Panc1 (cell line): ENCODE measurements at regions not wholly inside any gene's neighbourhood (a gene's known extent, or its start where the extent isn't known, plus 50 kb on each side); places are given as distances from the start of the nearest gene placed in this dataset.

Experiments used
- ATAC-seq: fragments of 200-7000 bp; cut with Tn5 transposase; 2 replicates; pipeline ENCODE4 v1.9.1; 2020; ENCODE audit warnings: mild to moderate bottlenecking, moderate library complexity
- BruUV-seq: library from RNA; stranded (reverse); fragments of 400-500 nt; replicated peaks from 2 replicates; lab custom pipeline; 2021; lab: Mats Ljungman, UMichigan
- CTCF ChIA-PET: fragments of 300-600 bp; sonication (Branson Sonifier 250); formaldehyde crosslinking; loops from one replicate; lab custom pipeline; 2022; ENCODE audit warnings: antibody characterized with exemption; lab: Charles Lee
- POLR2A ChIA-PET: fragments of 300-600 bp; sonication (Branson Sonifier 250); formaldehyde crosslinking; loops from one replicate; lab custom pipeline; 2022; ENCODE audit warnings: antibody characterized with exemption; lab: Charles Lee
- DNase-seq: peaks from one replicate; pipeline ENCODE4 v3.0.0-alpha.2; 2010; ENCODE audit warnings: low read depth, low spot score
- H3K27ac ChIP-seq: 2 replicates; pipeline ENCODE4 v1.5.1; 2011; ENCODE audit warnings: mild to moderate bottlenecking, low read length, inconsistent platforms
- H3K27me3 ChIP-seq: fragments of 200-500 bp; sonication (Bioruptor generic); 2 replicates; pipeline ENCODE4 v1.6.0; 2014; ENCODE audit warnings: low read length, inconsistent platforms; ENCODE audit not compliant: control insufficient read depth, insufficient read depth
- H3K36me3 ChIP-seq: fragments of 200-500 bp; sonication (Bioruptor generic); 2 replicates; pipeline ENCODE4 v1.5.1; 2014; ENCODE audit warnings: inconsistent platforms, mild to moderate bottlenecking, low read length, moderate library complexity; ENCODE audit not compliant: control insufficient read depth, insufficient read depth
- H3K4me1 ChIP-seq: 2 replicates; pipeline ENCODE4 v1.5.1; 2011; ENCODE audit warnings: inconsistent platforms, mild to moderate bottlenecking, low read length, moderate library complexity; ENCODE audit not compliant: control insufficient read depth, insufficient read depth
- H3K4me3 ChIP-seq, 2 experiments: 2 replicates each; pipeline ENCODE4 v1.5.1; 2011 to 2012; ENCODE audit warnings: low read depth in 2 of 2, low read length in 2 of 2, mild to moderate bottlenecking in 2 of 2, inconsistent platforms in 1 of 2, moderate library complexity in 1 of 2
- H3K9me3 ChIP-seq: fragments of 200-500 bp; sonication (Bioruptor generic); 2 replicates; pipeline ENCODE4 v1.5.1; 2014; ENCODE audit warnings: low read depth, mild to moderate bottlenecking, inconsistent platforms, low read length, moderate library complexity; ENCODE audit not compliant: control insufficient read depth, insufficient read depth
- CTCF ChIP-seq: fragments of 450-650 bp; IDR thresholded peaks from 2 replicates; pipeline ENCODE4 v1.5.1; 2017; ENCODE audit warnings: mild to moderate bottlenecking
- POLR2AphosphoS5 ChIP-seq: IDR thresholded peaks from 2 replicates; pipeline ENCODE4 v1.6.1; 2012; ENCODE audit warnings: mild to moderate bottlenecking, low read depth, low read length, moderate library complexity
- SIN3A ChIP-seq: IDR thresholded peaks from 2 replicates; pipeline ENCODE4 v1.6.1; 2012; ENCODE audit warnings: low read depth, mild to moderate bottlenecking, low read length, moderate library complexity, borderline replicate concordance; ENCODE audit not compliant: insufficient read depth
- TCF7L2 ChIP-seq: IDR thresholded peaks from 2 replicates; pipeline ENCODE4 v1.6.1; 2011; ENCODE audit warnings: mild to moderate bottlenecking, low read depth, low read length, inconsistent platforms
- in situ Hi-C: cut with HindIII; loops from 2 replicates; pipeline ENCODE4 v1.10.0; 2016; ENCODE audit warnings: low sequenced_read_pairs, low pct_unique_long_range_greater_than_20kb
- intact Hi-C: fragments of 100-400 bp; cut with micrococcal nuclease; formaldehyde crosslinking; loops from one replicate; pipeline ENCODE4 v1.10.0; 2022; ENCODE audit not compliant: unreplicated experiment
- TF ChIP-seq, protein P1 (sequence below), 2 experiments: IDR thresholded peaks; 2 replicates each; pipeline ENCODE4 v1.6.1; 2011 to 2012; ENCODE audit warnings: low read depth in 2 of 2, control low read depth in 1 of 2, low read length in 1 of 2, mild to moderate bottlenecking in 1 of 2, moderate library complexity in 1 of 2; ENCODE audit not compliant: insufficient read depth in 1 of 2

DNA sequence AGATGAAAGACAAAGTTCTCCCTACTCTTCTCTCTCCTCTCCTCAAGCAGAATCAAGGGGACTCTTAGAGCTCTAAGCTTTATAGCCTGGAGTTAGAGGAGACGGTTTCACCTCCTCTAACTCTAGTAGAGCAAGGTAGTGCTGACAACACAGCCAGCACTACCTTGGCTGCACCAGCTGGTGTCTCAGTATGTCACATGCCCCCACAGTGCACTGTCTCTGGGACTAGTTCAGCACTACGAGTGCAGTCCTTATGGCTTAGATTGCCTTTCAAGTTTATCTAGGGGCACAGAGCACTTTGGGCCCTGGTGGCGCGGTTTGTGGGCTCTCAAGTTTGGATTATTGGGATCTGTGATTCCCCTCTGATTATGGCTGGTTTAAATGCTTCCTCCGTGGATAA lies 614.1 kb upstream of the NECTIN3 start:
- in situ Hi-C loops = no loop called here
- ChIA-PET CTCF (no interaction called here), POLR2A (no interaction called here)
- Histone ChIP-seq H3K27me3 (no peaks in the 10 kb centered on the region), H3K4me3 (no peak overlapping the region), H3K9me3 (no peaks in the 10 kb centered on the region), H3K4me1 (no peaks in the 10 kb centered on the region), H3K27ac (no peak overlapping the region), H3K36me3 (no peaks in the 10 kb centered on the region)
- intact Hi-C loops = no loop called here
- TF ChIP-seq POLR2AphosphoS5 (no peak), TCF7L2 (no peak), SIN3A (no peak), CTCF (no peak)
- TF ChIP-seq, protein P1, sequence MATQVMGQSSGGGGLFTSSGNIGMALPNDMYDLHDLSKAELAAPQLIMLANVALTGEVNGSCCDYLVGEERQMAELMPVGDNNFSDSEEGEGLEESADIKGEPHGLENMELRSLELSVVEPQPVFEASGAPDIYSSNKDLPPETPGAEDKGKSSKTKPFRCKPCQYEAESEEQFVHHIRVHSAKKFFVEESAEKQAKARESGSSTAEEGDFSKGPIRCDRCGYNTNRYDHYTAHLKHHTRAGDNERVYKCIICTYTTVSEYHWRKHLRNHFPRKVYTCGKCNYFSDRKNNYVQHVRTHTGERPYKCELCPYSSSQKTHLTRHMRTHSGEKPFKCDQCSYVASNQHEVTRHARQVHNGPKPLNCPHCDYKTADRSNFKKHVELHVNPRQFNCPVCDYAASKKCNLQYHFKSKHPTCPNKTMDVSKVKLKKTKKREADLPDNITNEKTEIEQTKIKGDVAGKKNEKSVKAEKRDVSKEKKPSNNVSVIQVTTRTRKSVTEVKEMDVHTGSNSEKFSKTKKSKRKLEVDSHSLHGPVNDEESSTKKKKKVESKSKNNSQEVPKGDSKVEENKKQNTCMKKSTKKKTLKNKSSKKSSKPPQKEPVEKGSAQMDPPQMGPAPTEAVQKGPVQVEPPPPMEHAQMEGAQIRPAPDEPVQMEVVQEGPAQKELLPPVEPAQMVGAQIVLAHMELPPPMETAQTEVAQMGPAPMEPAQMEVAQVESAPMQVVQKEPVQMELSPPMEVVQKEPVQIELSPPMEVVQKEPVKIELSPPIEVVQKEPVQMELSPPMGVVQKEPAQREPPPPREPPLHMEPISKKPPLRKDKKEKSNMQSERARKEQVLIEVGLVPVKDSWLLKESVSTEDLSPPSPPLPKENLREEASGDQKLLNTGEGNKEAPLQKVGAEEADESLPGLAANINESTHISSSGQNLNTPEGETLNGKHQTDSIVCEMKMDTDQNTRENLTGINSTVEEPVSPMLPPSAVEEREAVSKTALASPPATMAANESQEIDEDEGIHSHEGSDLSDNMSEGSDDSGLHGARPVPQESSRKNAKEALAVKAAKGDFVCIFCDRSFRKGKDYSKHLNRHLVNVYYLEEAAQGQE (IDR thresholded peaks at IDR 0.05; ENCODE audit: insufficient read depth in 1 of 2, low read depth in 2 of 2, low read length in 1 of 2) = no peak
- DNase-seq (no peak), ATAC-seq (no peak)
- no TSS peak for BruUV-seq

DNA sequence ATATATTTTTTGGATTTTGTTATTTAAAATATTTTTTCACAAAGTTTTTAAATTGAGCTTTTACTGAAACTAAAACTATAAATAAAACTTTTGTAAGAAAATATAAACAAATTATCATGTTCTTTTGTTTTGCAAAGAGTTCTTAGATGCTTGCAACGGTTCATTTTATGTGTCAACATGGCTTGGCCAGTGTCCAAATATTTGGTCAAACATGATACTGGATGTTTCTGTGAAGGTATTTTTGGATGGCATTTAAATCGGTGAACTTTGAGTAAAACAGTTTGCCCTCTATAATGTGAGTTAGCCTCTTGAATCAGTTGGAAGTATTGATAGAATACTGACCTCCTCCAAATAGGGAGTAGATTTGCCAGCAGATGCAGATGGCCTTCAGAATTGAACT lies 612.6 kb upstream of the NECTIN3 start:
- no peak for TF ChIP-seq POLR2AphosphoS5
- TF ChIP-seq, protein P1 (IDR thresholded peaks at IDR 0.05; ENCODE audit: insufficient read depth in 1 of 2, low read depth in 2 of 2, low read length in 1 of 2) = no peak

More for the DNA sequence above, 612.6 kb upstream of the NECTIN3 start:
- no peaks in the 10 kb centered on the region for H3K27me3 ChIP-seq
- BruUV-seq = no TSS peak
- H3K4me3 ChIP-seq = no peak overlapping the region
- ATAC-seq (no peak), DNase-seq (no peak)
- intact Hi-C loops = no loop called here
- no peaks in the 10 kb centered on the region for H3K9me3 ChIP-seq
- in situ Hi-C loops = no loop called here
- POLR2A ChIA-PET = no interaction called here
- H3K4me1 ChIP-seq = no peaks in the 10 kb centered on the region
- H3K27ac ChIP-seq = no peak overlapping the region
- CTCF ChIA-PET = no interaction called here
- no peaks in the 10 kb centered on the region for H3K36me3 ChIP-seq
